KMS-11 (cell line): ENCODE measurements at regions not wholly inside any gene's neighbourhood (a gene's known extent, or its start where the extent isn't known, plus 50 kb on each side); places are given as distances from the start of the nearest gene placed in this dataset.

Experiments used
- H2AFZ ChIP-seq: fragments of 200-600 bp; sonication (generic); 2 replicates; pipeline ENCODE4 v1.6.1; 2016; ENCODE audit warnings: antibody characterized with exemption, mixed run types, low read depth
- H3K27ac ChIP-seq: fragments of 200-600 bp; sonication (generic); 2 replicates; pipeline ENCODE4 v1.6.1; 2016; ENCODE audit warnings: mild to moderate bottlenecking, mixed run types
- H3K27me3 ChIP-seq: fragments of 200-600 bp; sonication (generic); 2 replicates; pipeline ENCODE4 v1.6.1; 2017; ENCODE audit warnings: mild to moderate bottlenecking, low read depth, mixed run types, moderate library complexity; ENCODE audit not compliant: insufficient read depth
- H3K36me3 ChIP-seq: fragments of 200-600 bp; sonication (generic); 2 replicates; pipeline ENCODE4 v1.6.1; 2017; ENCODE audit warnings: mild to moderate bottlenecking, mixed run types; ENCODE audit not compliant: insufficient read depth
- H3K4me1 ChIP-seq: fragments of 200-600 bp; sonication (generic); 2 replicates; pipeline ENCODE4 v1.6.1; 2016; ENCODE audit warnings: mild to moderate bottlenecking, low read depth, mixed run types; ENCODE audit not compliant: poor library complexity, severe bottlenecking
- H3K4me2 ChIP-seq: fragments of 200-600 bp; sonication (generic); 2 replicates; pipeline ENCODE4 v1.7.0; 2016; ENCODE audit warnings: mild to moderate bottlenecking, mixed run types
- H3K4me3 ChIP-seq: fragments of 200-600 bp; sonication (generic); IDR thresholded peaks from 2 replicates; pipeline ENCODE4 v1.6.1; 2017; ENCODE audit warnings: low read depth, low read length, mixed read lengths; ENCODE audit not compliant: insufficient read depth
- H3K79me2 ChIP-seq: fragments of 200-600 bp; sonication (generic); 2 replicates; pipeline ENCODE4 v1.6.1; 2016; ENCODE audit warnings: low read depth, mixed run types; ENCODE audit not compliant: insufficient read depth
- H3K9ac ChIP-seq: fragments of 200-600 bp; sonication (generic); 2 replicates; pipeline ENCODE4 v1.6.1; 2016; ENCODE audit warnings: mild to moderate bottlenecking, mixed run types
- H4K20me1 ChIP-seq: fragments of 200-600 bp; sonication (generic); 2 replicates; pipeline ENCODE4 v1.6.1; 2016; ENCODE audit warnings: mild to moderate bottlenecking, mixed run types; ENCODE audit not compliant: insufficient read depth
- CTCF ChIP-seq: fragments of 200-600 bp; sonication (generic); conservative IDR thresholded peaks from 2 replicates; pipeline ENCODE4 v1.6.1; 2017; ENCODE audit warnings: low read depth, mild to moderate bottlenecking, antibody characterized with exemption, low read length, moderate library complexity, mixed read lengths

- Histone ChIP-seq H4K20me1 (no peaks in the 10 kb centered on the region), H3K4me1 (no peaks in the 10 kb centered on the region), H3K27ac (no peak overlapping the region), H3K4me2 (no peak overlapping the region), H3K9ac (no peak overlapping the region), H3K27me3 (no peaks in the 10 kb centered on the region), H3K4me3 (no peak overlapping the region), H3K36me3 (no peaks in the 10 kb centered on the region), H2AFZ (no peak overlapping the region), H3K79me2 (no peaks in the 10 kb centered on the region)
- TF ChIP-seq CTCF = no peak
These were observed 183.0 kb downstream of the TSHZ3 start for GRCh38 chr19:31166206-31166605.

GRCh38 chr19:31164791-31165251 is 184.4 kb downstream of the TSHZ3 start:
- Histone ChIP-seq H4K20me1 (no peaks in the 10 kb centered on the region), H3K36me3 (no peaks in the 10 kb centered on the region), H3K4me2 (no peak overlapping the region), H3K27me3 (no peaks in the 10 kb centered on the region), H2AFZ (no peak overlapping the region), H3K4me3 (no peak overlapping the region), H3K27ac (no peak overlapping the region), H3K4me1 (no peaks in the 10 kb centered on the region), H3K9ac (no peak overlapping the region), H3K79me2 (no peaks in the 10 kb centered on the region)
- TF ChIP-seq CTCF = no peak

GRCh38 chr19:31160336-31160926 is 188.8 kb downstream of the TSHZ3 start:
- H3K4me1 ChIP-seq = no peaks in the 10 kb centered on the region
- no peak overlapping the region for H3K27ac ChIP-seq
- H4K20me1 ChIP-seq = no peaks in the 10 kb centered on the region
- H3K36me3 ChIP-seq = no peaks in the 10 kb centered on the region
- H3K27me3 ChIP-seq = no peaks in the 10 kb centered on the region
- no peak overlapping the region for H3K9ac ChIP-seq
- no peak overlapping the region for H3K4me2 ChIP-seq
- H2AFZ ChIP-seq = no peak overlapping the region
- H3K79me2 ChIP-seq = no peaks in the 10 kb centered on the region
- TF ChIP-seq CTCF = no peak
- no peak overlapping the region for H3K4me3 ChIP-seq

GRCh38 chr19:31154021-31154420 is 195.2 kb downstream of the TSHZ3 start:
- Histone ChIP-seq H3K27ac (no peak overlapping the region), H3K4me3 (no peak overlapping the region), H3K27me3 (no peaks in the 10 kb centered on the region), H4K20me1 (no peaks in the 10 kb centered on the region), H2AFZ (no peak overlapping the region), H3K36me3 (no peaks in the 10 kb centered on the region), H3K79me2 (no peaks in the 10 kb centered on the region), H3K4me2 (no peak overlapping the region), H3K9ac (no peak overlapping the region), H3K4me1 (no peaks in the 10 kb centered on the region)
- TF ChIP-seq CTCF = no peak
